ENCODE measurements at regions not wholly inside any gene's neighbourhood (a gene's known extent, or its start where the extent isn't known, plus 50 kb on each side); places are given as distances from the start of the nearest gene placed in this dataset.

DNA sequence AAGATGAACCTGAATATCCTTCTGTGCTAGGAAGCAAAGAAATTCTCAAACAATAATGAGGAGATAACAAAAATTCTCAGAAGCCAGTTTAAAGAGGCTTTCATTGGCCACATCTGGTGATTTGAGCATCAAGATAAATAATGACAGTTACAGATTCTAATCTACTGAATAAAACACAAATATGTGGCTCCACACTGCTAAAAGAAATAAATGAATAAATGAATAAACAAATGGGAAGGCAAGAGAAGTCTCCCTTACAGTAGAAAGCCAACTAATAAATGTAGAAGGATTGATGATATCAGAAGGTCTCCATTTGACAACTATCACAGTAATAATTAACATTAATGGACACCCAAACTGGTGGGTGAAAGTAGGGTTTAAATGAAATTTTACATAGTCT lies 54.6 kb upstream of the ADAM23 start:
- H4K20me1 ChIP-seq (ENCODE audit: insufficient read depth, low read length, poor library complexity, severe bottlenecking) = no peaks in the 10 kb centered on the region
- no peaks in the 10 kb centered on the region for H3K4me1 ChIP-seq (ENCODE audit: insufficient read depth, low read length, poor library complexity, severe bottlenecking)
- no peak overlapping the region for H2AFZ ChIP-seq (ENCODE audit: low read length)
- H3K4me3 ChIP-seq (ENCODE audit: low read length, poor library complexity, severe bottlenecking) = no peak overlapping the region
- H3K9me2 ChIP-seq (replicated peaks; ENCODE audit: low read depth, low read length) = no peaks in the 10 kb centered on the region
- no peaks in the 10 kb centered on the region for H3F3A ChIP-seq (ENCODE audit: low read depth)
- no peaks in the 10 kb centered on the region for H3K79me2 ChIP-seq (ENCODE audit: insufficient read depth, low read length)
- H3K4me2 ChIP-seq (ENCODE audit: low read depth, low read length, poor library complexity, severe bottlenecking) = no peak overlapping the region
- H3K9ac ChIP-seq (ENCODE audit: low read depth, low read length, poor library complexity, severe bottlenecking) = no peak overlapping the region
- H3K27me3 ChIP-seq (ENCODE audit: insufficient read depth, low read length, poor library complexity, severe bottlenecking) = no peaks in the 10 kb centered on the region
- H3K36me3 ChIP-seq (ENCODE audit: insufficient read depth, low read length) = no peaks in the 10 kb centered on the region
- TF ChIP-seq EZH2phosphoT487 (IDR thresholded peaks at IDR 0.05; ENCODE audit: borderline replicate concordance) = no peak
- TF ChIP-seq, protein P1, sequence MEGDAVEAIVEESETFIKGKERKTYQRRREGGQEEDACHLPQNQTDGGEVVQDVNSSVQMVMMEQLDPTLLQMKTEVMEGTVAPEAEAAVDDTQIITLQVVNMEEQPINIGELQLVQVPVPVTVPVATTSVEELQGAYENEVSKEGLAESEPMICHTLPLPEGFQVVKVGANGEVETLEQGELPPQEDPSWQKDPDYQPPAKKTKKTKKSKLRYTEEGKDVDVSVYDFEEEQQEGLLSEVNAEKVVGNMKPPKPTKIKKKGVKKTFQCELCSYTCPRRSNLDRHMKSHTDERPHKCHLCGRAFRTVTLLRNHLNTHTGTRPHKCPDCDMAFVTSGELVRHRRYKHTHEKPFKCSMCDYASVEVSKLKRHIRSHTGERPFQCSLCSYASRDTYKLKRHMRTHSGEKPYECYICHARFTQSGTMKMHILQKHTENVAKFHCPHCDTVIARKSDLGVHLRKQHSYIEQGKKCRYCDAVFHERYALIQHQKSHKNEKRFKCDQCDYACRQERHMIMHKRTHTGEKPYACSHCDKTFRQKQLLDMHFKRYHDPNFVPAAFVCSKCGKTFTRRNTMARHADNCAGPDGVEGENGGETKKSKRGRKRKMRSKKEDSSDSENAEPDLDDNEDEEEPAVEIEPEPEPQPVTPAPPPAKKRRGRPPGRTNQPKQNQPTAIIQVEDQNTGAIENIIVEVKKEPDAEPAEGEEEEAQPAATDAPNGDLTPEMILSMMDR (conservative IDR thresholded peaks at IDR 0.05; ENCODE audit: low read length) = no peak
- H3K9me3 ChIP-seq (ENCODE audit: insufficient read depth, low read depth, low read length) = peaks cover 8% of the 10 kb centered on the region

DNA sequence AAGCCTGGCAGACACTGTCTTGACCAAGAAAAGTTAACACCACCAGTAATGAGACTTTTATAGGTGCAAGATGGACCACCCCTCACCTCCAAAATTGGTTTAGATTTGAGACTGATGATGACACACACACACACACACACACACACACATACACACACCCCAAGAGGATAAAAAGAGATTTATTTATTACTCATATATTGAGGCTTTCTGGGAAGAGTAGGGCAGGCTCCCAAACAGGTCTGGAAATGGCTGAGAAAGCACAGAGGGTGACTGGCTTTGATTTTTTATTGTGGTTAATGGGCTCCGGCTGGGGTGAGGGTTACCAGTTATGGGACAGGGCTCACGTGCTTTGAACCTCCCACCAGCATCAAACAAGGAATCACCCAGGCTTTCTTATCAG lies 54.2 kb upstream of the ADAM23 start:
- H3K9me3 ChIP-seq (ENCODE audit: insufficient read depth, low read depth, low read length) = peaks cover 7% of the 10 kb centered on the region
- H3F3A ChIP-seq (ENCODE audit: low read depth) = no peaks in the 10 kb centered on the region
- H4K20me1 ChIP-seq (ENCODE audit: insufficient read depth, low read length, poor library complexity, severe bottlenecking) = no peaks in the 10 kb centered on the region
- H3K36me3 ChIP-seq (ENCODE audit: insufficient read depth, low read length) = no peaks in the 10 kb centered on the region
- H3K9me2 ChIP-seq (replicated peaks; ENCODE audit: low read depth, low read length) = no peaks in the 10 kb centered on the region
- TF ChIP-seq, protein P1 (conservative IDR thresholded peaks at IDR 0.05; ENCODE audit: low read length) = no peak
- no peak for TF ChIP-seq EZH2phosphoT487 (IDR thresholded peaks at IDR 0.05; ENCODE audit: borderline replicate concordance)
- H3K79me2 ChIP-seq (ENCODE audit: insufficient read depth, low read length) = no peaks in the 10 kb centered on the region
- no peak overlapping the region for H3K4me3 ChIP-seq (ENCODE audit: low read length, poor library complexity, severe bottlenecking)
- H3K4me1 ChIP-seq (ENCODE audit: insufficient read depth, low read length, poor library complexity, severe bottlenecking) = no peaks in the 10 kb centered on the region
- no peaks in the 10 kb centered on the region for H3K27me3 ChIP-seq (ENCODE audit: insufficient read depth, low read length, poor library complexity, severe bottlenecking)
- no peak overlapping the region for H2AFZ ChIP-seq (ENCODE audit: low read length)
- no peak overlapping the region for H3K9ac ChIP-seq (ENCODE audit: low read depth, low read length, poor library complexity, severe bottlenecking)
- no peak overlapping the region for H3K4me2 ChIP-seq (ENCODE audit: low read depth, low read length, poor library complexity, severe bottlenecking)

DNA sequence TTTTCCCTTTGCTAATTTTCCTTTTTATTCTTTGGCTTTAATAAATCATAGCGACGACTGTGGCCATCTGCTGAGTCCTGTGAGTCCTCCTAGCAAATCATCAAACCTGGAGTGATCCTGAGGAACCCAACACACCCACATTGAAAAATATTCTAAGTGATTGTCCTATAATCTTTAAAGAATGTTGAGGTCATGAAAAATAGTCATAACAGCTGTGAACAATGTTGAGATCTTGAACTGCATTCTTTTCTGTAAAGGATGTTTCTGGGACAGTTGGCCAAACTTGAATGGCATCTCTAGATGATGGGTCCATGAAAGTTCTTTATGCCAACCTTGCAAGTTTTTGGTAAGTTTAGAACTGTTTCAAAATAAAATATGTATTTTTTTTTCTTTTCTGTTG lies 53.2 kb upstream of the ADAM23 start:
- Histone ChIP-seq H3K27me3 (ENCODE audit: insufficient read depth, low read length, poor library complexity, severe bottlenecking) (no peaks in the 10 kb centered on the region), H4K20me1 (ENCODE audit: insufficient read depth, low read length, poor library complexity, severe bottlenecking) (no peaks in the 10 kb centered on the region), H3K9me2 (replicated peaks; ENCODE audit: low read depth, low read length) (no peaks in the 10 kb centered on the region), H3K36me3 (ENCODE audit: insufficient read depth, low read length) (no peaks in the 10 kb centered on the region), H3K9ac (ENCODE audit: low read depth, low read length, poor library complexity, severe bottlenecking) (no peak overlapping the region), H3K4me1 (ENCODE audit: insufficient read depth, low read length, poor library complexity, severe bottlenecking) (no peaks in the 10 kb centered on the region), H3K4me3 (ENCODE audit: low read length, poor library complexity, severe bottlenecking) (no peak overlapping the region), H3F3A (ENCODE audit: low read depth) (no peaks in the 10 kb centered on the region), H2AFZ (ENCODE audit: low read length) (no peak overlapping the region), H3K79me2 (ENCODE audit: insufficient read depth, low read length) (no peaks in the 10 kb centered on the region), H3K4me2 (ENCODE audit: low read depth, low read length, poor library complexity, severe bottlenecking) (no peak overlapping the region), H3K9me3 (ENCODE audit: insufficient read depth, low read depth, low read length) (0 out of 2 replicates have a peak, but pooled peaks cover under 1% of the 10 kb centered on the region)
- TF ChIP-seq, protein P1 (conservative IDR thresholded peaks at IDR 0.05; ENCODE audit: low read length) = no peak
- TF ChIP-seq EZH2phosphoT487 (IDR thresholded peaks at IDR 0.05; ENCODE audit: borderline replicate concordance) = no peak
